IMR-90 (cell line): ENCODE measurements at regions not wholly inside any gene's neighbourhood (a gene's known extent, or its start where the extent isn't known, plus 50 kb on each side); places are given as distances from the start of the nearest gene placed in this dataset.

Experiments
- ATAC-seq: fragments of 200-7000 bp; cut with Tn5 transposase; 2 replicates; pipeline ENCODE4 v1.9.1; 2020; ENCODE audit warnings: low read depth, mild to moderate bottlenecking, moderate library complexity
- BruUV-seq: library from RNA; stranded (reverse); fragments of 400-500 nt; replicated peaks from 2 replicates; lab custom pipeline; 2021; lab: Mats Ljungman, UMichigan
- CTCF ChIA-PET: fragments of 300-600 bp; formaldehyde crosslinking; extraction: SDS; loops from one replicate; lab custom pipeline; 2021; ENCODE audit warnings: antibody characterized with exemption; lab: Yijun Ruan, JAX
- POLR2A ChIA-PET: fragments of 300-600 bp; sonication (Branson Sonifier 250); formaldehyde crosslinking; loops from one replicate; lab custom pipeline; 2022; ENCODE audit warnings: antibody characterized with exemption; ENCODE audit not compliant: unreplicated experiment; lab: Charles Lee
- DNase-seq: peaks from one replicate; pipeline ENCODE4 v3.0.0; 2013
- H2AFZ ChIP-seq: replicated peaks from 2 replicates; pipeline ENCODE3; 2013; ENCODE audit warnings: low read length, mild to moderate bottlenecking; ENCODE audit not compliant: poor library complexity
- H2AK5ac ChIP-seq: 2 replicates; pipeline ENCODE4 v1.6.1; 2013; ENCODE audit warnings: low read depth, low read length, inconsistent platforms
- H2AK9ac ChIP-seq: replicated peaks from 2 replicates; pipeline ENCODE3; 2013; ENCODE audit warnings: mild to moderate bottlenecking, low read depth, low read length, moderate library complexity; ENCODE audit not compliant: poor library complexity
- H2BK120ac ChIP-seq: 2 replicates; pipeline ENCODE4 v1.6.1; 2013; ENCODE audit warnings: low read depth, low read length, inconsistent platforms
- H2BK15ac ChIP-seq: 3 replicates; pipeline ENCODE4 v1.6.1; 2013; ENCODE audit warnings: low read depth, low read length, inconsistent platforms
- H2BK20ac ChIP-seq: 2 replicates; pipeline ENCODE4 v1.6.1; 2013; ENCODE audit warnings: low read depth, mild to moderate bottlenecking, inconsistent platforms, low read length, moderate library complexity
- H2BK5ac ChIP-seq: 2 replicates; pipeline ENCODE4 v1.6.1; 2013; ENCODE audit warnings: mild to moderate bottlenecking, low read depth, low read length, inconsistent platforms; ENCODE audit not compliant: poor library complexity, severe bottlenecking
- H3K14ac ChIP-seq: replicated peaks from 2 replicates; pipeline ENCODE4 v1.6.1; 2013; ENCODE audit warnings: low read depth, low read length, inconsistent platforms
- H3K18ac ChIP-seq: 2 replicates; pipeline ENCODE4 v1.6.1; 2013; ENCODE audit warnings: low read depth, low read length, control low read depth
- H3K23ac ChIP-seq: 2 replicates; pipeline ENCODE4 v1.6.1; 2013; ENCODE audit warnings: low read depth, low read length, inconsistent platforms
- H3K27ac ChIP-seq: 2 replicates; pipeline ENCODE4 v1.5.1; 2013; ENCODE audit warnings: mild to moderate bottlenecking, control low read depth, low read length; ENCODE audit not compliant: insufficient read depth
- H3K27me3 ChIP-seq: 2 replicates; pipeline ENCODE4 v1.6.1; 2013; ENCODE audit warnings: low read length; ENCODE audit not compliant: control insufficient read depth, insufficient read depth
- H3K36me3 ChIP-seq: 2 replicates; pipeline ENCODE4 v1.6.1; 2013; ENCODE audit warnings: low read length, mixed read lengths; ENCODE audit not compliant: control insufficient read depth, insufficient read depth
- H3K4ac ChIP-seq: 2 replicates; pipeline ENCODE4 v1.6.1; 2013; ENCODE audit warnings: low read depth, low read length, inconsistent platforms
- H3K4me1 ChIP-seq: 2 replicates; pipeline ENCODE4 v1.6.1; 2013; ENCODE audit warnings: low read length, mixed read lengths; ENCODE audit not compliant: control insufficient read depth, insufficient read depth
- H3K4me2 ChIP-seq: 2 replicates; pipeline ENCODE4 v1.6.1; 2013; ENCODE audit warnings: low read depth, mild to moderate bottlenecking, control low read depth, low read length, moderate library complexity
- H3K4me3 ChIP-seq: 2 replicates; pipeline ENCODE4 v1.5.1; 2013; ENCODE audit warnings: low read depth, mild to moderate bottlenecking, control low read depth, low read length, moderate library complexity; ENCODE audit not compliant: insufficient read depth
- H3K56ac ChIP-seq: 2 replicates; pipeline ENCODE4 v1.6.1; 2013; ENCODE audit warnings: low read length, inconsistent platforms; ENCODE audit not compliant: insufficient read depth; ENCODE audit errors: extremely low read depth
- H3K79me1 ChIP-seq, 2 experiments: 2 replicates each; pipeline ENCODE4 v1.6.1; 2013; ENCODE audit warnings: low read length in 2 of 2, inconsistent platforms in 1 of 2, low read depth in 1 of 2
- H3K9ac ChIP-seq: 2 replicates; pipeline ENCODE4 v1.6.1; 2013; ENCODE audit warnings: low read depth, low read length, control low read depth
- H3K9me1 ChIP-seq: 2 replicates; pipeline ENCODE4 v1.6.1; 2013; ENCODE audit warnings: low read length, inconsistent platforms; ENCODE audit not compliant: insufficient read depth
- H3K9me3 ChIP-seq: 2 replicates; pipeline ENCODE4 v1.6.1; 2013; ENCODE audit warnings: low read length; ENCODE audit not compliant: control insufficient read depth, insufficient read depth
- H4K20me1 ChIP-seq: 2 replicates; pipeline ENCODE4 v1.6.1; 2013; ENCODE audit warnings: low read length, inconsistent platforms; ENCODE audit not compliant: insufficient read depth
- H4K5ac ChIP-seq: 2 replicates; pipeline ENCODE4 v1.6.1; 2013; ENCODE audit warnings: mild to moderate bottlenecking, low read depth, low read length, control low read depth
- H4K8ac ChIP-seq, 2 experiments: 2 replicates each; pipeline ENCODE4 v1.6.1; 2013; ENCODE audit warnings: low read depth in 2 of 2, low read length in 2 of 2, control low read depth in 1 of 2, inconsistent platforms in 1 of 2
- H4K91ac ChIP-seq: 2 replicates; pipeline ENCODE4 v1.6.1; 2013; ENCODE audit warnings: low read depth, low read length, inconsistent platforms; ENCODE audit not compliant: insufficient read depth
- BHLHE40 ChIP-seq: fragments of 150-350 bp; IDR thresholded peaks from 2 replicates; pipeline ENCODE4 v1.6.1; 2016; ENCODE audit warnings: mild to moderate bottlenecking, low read depth, low read length
- CEBPB ChIP-seq: IDR thresholded peaks from 2 replicates; pipeline ENCODE4 v1.6.1; 2012; ENCODE audit warnings: low read depth, low read length, improper control_type of control experiment
- CHD1 ChIP-seq: IDR thresholded peaks from 2 replicates; pipeline ENCODE4 v1.6.1; 2012; ENCODE audit warnings: low read depth, low read length, improper control_type of control experiment
- CTCF ChIP-seq: conservative IDR thresholded peaks from 2 replicates; pipeline ENCODE4 v1.5.1; 2012; ENCODE audit warnings: mild to moderate bottlenecking, low read depth, low read length, improper control_type of control experiment
- ELK1 ChIP-seq: fragments of 150-350 bp; IDR thresholded peaks from 2 replicates; pipeline ENCODE4 v1.6.1; 2016; ENCODE audit warnings: low read depth, mild to moderate bottlenecking, low read length, moderate library complexity, borderline replicate concordance
- FOS ChIP-seq: fragments of 150-350 bp; IDR thresholded peaks from 2 replicates; pipeline ENCODE4 v1.6.1; 2016; ENCODE audit warnings: low read depth, low read length
- MAFK ChIP-seq: IDR thresholded peaks from 2 replicates; pipeline ENCODE4 v1.6.1; 2012; ENCODE audit warnings: low read depth, low read length, improper control_type of control experiment
- MAZ ChIP-seq: IDR thresholded peaks from 2 replicates; pipeline ENCODE4 v1.6.1; 2012; ENCODE audit warnings: low read depth, mild to moderate bottlenecking, low read length, improper control_type of control experiment, moderate library complexity, borderline replicate concordance
- MXI1 ChIP-seq: IDR thresholded peaks from 2 replicates; pipeline ENCODE4 v1.6.1; 2012; ENCODE audit warnings: low read depth, mild to moderate bottlenecking, low read length, moderate library complexity, borderline replicate concordance
- NFE2L2 ChIP-seq: fragments of 150-350 bp; IDR thresholded peaks from 2 replicates; pipeline ENCODE4 v1.6.1; 2016; ENCODE audit warnings: low read depth, mild to moderate bottlenecking, low read length
- POLR2A ChIP-seq: IDR thresholded peaks from 2 replicates; pipeline ENCODE4 v1.6.1; 2012; ENCODE audit warnings: mild to moderate bottlenecking, low read depth, low read length
- RAD21 ChIP-seq: IDR thresholded peaks from 2 replicates; pipeline ENCODE4 v1.6.1; 2012; ENCODE audit warnings: low read length, improper control_type of control experiment
- RCOR1 ChIP-seq: IDR thresholded peaks from 2 replicates; pipeline ENCODE4 v1.6.1; 2012; ENCODE audit warnings: mild to moderate bottlenecking, low read length, improper control_type of control experiment; ENCODE audit not compliant: insufficient replicate concordance
- SMC3 ChIP-seq: fragments of 150-350 bp; IDR thresholded peaks from 2 replicates; pipeline ENCODE4 v1.6.1; 2016; ENCODE audit warnings: low read depth, mild to moderate bottlenecking, antibody characterized with exemption, low read length, moderate library complexity
- USF2 ChIP-seq: fragments of 150-350 bp; IDR thresholded peaks from 2 replicates; pipeline ENCODE4 v1.6.1; 2017; ENCODE audit warnings: mild to moderate bottlenecking, antibody characterized with exemption, low read length, low read depth
- WGBS, 2 experiments: methylation state at CpG; one replicate each; pipeline versions ENCODE4 v1.1.5 to v1.1.7; 2013; ENCODE audit warnings: missing lambda C conversion rate in 2 of 2; ENCODE audit not compliant: insufficient read length in 1 of 2; ENCODE audit errors: extremely low coverage in 2 of 2; 5-methylcytosine and 5-hydroxymethylcytosine counted together
- dilution Hi-C: fragments of 300-500 bp; cut with HindIII; formaldehyde crosslinking; loops from one replicate; pipeline ENCODE4 v1.14.3; 2018; ENCODE audit warnings: low sequenced_read_pairs; ENCODE audit not compliant: unreplicated experiment
- in situ Hi-C: fragments of 300-500 bp; cut with MboI; formaldehyde crosslinking; loops from 3 replicates; pipeline ENCODE4 v1.14.3; 2019; ENCODE audit warnings: low sequenced_read_pairs, inconsistent platforms, mixed read lengths
- intact Hi-C: fragments of 100-400 bp; cut with micrococcal nuclease; formaldehyde crosslinking; loops from 2 replicates; pipeline ENCODE4 v1.10.0; 2022

GRCh38 chr5:8848997-8849594 is 696.8 kb downstream of the SEMA5A start:
- Histone ChIP-seq H2AFZ (peak overlapping the region; percentile 4), H3K4me3 (no peak overlapping the region), H3K23ac (peak overlapping the region; percentile 63; the same call in 1 of the 2 replicates), H3K27ac (no peak overlapping the region), H4K5ac (no peak overlapping the region), H2BK120ac (peak overlapping the region; percentile 39; the same call in 1 of the 2 replicates), H3K56ac (no peak overlapping the region), H2BK5ac (peak overlapping the region; percentile 46), H3K9me3 (no peaks in the 10 kb centered on the region), H2BK15ac (peak overlapping the region; percentile 11; the same call in 1 of the 3 replicates), H3K9me1 (peaks cover 9% of the 10 kb centered on the region), H3K4me2 (no peak overlapping the region), H4K91ac (no peak overlapping the region), H4K20me1 (no peaks in the 10 kb centered on the region), H3K18ac (no peak overlapping the region), H2AK5ac (no peak overlapping the region; the same call in 1 of the 2 replicates), H2AK9ac (no peak overlapping the region), H3K4ac (peak overlapping the region; percentile 37; the same call in 1 of the 2 replicates), H3K4me1 (peaks cover 10% of the 10 kb centered on the region), H3K36me3 (no peaks in the 10 kb centered on the region), H4K8ac (peak overlapping the region in 1 of 2 experiments; percentile 4; a peak in 1 of 4 replicates), H3K79me1 (no peaks in the 10 kb centered on the region), H3K14ac (no peak overlapping the region; the same call in 1 of the 2 replicates), H3K27me3 (no peaks in the 10 kb centered on the region), H2BK20ac (peak overlapping the region; percentile 23), H3K9ac (no peak overlapping the region)
- dilution Hi-C loops = no loop called here
- DNase-seq (peak; percentile 89), ATAC-seq (peak; percentile 56)
- 28% methylated on average over 2 of the region's 3 CpGs; no CpG with 5 or more reads in 1 of the 2 experiments for WGBS, 2 experiments
- intact Hi-C loops = loop anchor here (1.0 to 10.0 kb wide), 4 partner anchors 202 to 924 kb away; no protein-coding TSS in a partner anchor
- POLR2A ChIA-PET = no interaction called here
- no TSS peak for BruUV-seq
- in situ Hi-C loops = no loop called here
- CTCF ChIA-PET = no interaction called here
- TF ChIP-seq BHLHE40 = peak; percentile 44; the same call in 1 of the 2 replicates
- no peak for TF ChIP-seq CTCF
- no peak for TF ChIP-seq RCOR1
- TF ChIP-seq MAZ = no peak
- no peak for TF ChIP-seq POLR2A
- no peak for TF ChIP-seq MAFK
- TF ChIP-seq FOS = peak; percentile 49; the same call in 1 of the 2 replicates
- no peak for TF ChIP-seq NFE2L2
- TF ChIP-seq ELK1 = no peak
- no peak for TF ChIP-seq CHD1
- TF ChIP-seq MXI1 = no peak
- no peak for TF ChIP-seq RAD21
- TF ChIP-seq USF2 = no peak
- peak; percentile 48; the same call in 1 of the 2 replicates for TF ChIP-seq CEBPB
- no peak for TF ChIP-seq SMC3
